ENCODE measurements at regions not wholly inside any gene's neighbourhood (a gene's known extent, or its start where the extent isn't known, plus 50 kb on each side); places are given as distances from the start of the nearest gene placed in this dataset.

- TF ChIP-seq EZH2 (IDR thresholded peaks at IDR 0.05; ENCODE audit: borderline replicate concordance, low read depth, low read length, severe bottlenecking) (no peak), MAX (IDR thresholded peaks at IDR 0.05; ENCODE audit: insufficient read depth, insufficient read length) (no peak), POLR2AphosphoS5 (IDR thresholded peaks at IDR 0.05; ENCODE audit: insufficient read depth, low read depth, low read length) (no peak), JUN (IDR thresholded peaks at IDR 0.05; ENCODE audit: borderline replicate concordance, insufficient read depth, insufficient read length, low read depth) (no peak)
- TF ChIP-seq, protein P1, sequence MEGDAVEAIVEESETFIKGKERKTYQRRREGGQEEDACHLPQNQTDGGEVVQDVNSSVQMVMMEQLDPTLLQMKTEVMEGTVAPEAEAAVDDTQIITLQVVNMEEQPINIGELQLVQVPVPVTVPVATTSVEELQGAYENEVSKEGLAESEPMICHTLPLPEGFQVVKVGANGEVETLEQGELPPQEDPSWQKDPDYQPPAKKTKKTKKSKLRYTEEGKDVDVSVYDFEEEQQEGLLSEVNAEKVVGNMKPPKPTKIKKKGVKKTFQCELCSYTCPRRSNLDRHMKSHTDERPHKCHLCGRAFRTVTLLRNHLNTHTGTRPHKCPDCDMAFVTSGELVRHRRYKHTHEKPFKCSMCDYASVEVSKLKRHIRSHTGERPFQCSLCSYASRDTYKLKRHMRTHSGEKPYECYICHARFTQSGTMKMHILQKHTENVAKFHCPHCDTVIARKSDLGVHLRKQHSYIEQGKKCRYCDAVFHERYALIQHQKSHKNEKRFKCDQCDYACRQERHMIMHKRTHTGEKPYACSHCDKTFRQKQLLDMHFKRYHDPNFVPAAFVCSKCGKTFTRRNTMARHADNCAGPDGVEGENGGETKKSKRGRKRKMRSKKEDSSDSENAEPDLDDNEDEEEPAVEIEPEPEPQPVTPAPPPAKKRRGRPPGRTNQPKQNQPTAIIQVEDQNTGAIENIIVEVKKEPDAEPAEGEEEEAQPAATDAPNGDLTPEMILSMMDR (IDR thresholded peaks at IDR 0.05; ENCODE audit: extremely low read depth in 1 of 2, insufficient read depth in 1 of 2, low read depth in 1 of 2, low read length in 2 of 2), result no peak
Observed at GRCh38 chr13:108561149-108561548, 68.3 kb upstream of the MYO16 start.
